ENCODE measurements at regions not wholly inside any gene's neighbourhood (a gene's known extent, or its start where the extent isn't known, plus 50 kb on each side); places are given as distances from the start of the nearest gene placed in this dataset.
A peak's percentile ranks its signal among the peaks of the same experiment; 100 is the strongest.

- no peak overlapping the region for H3K4me3 Mint-ChIP-seq
- no peaks in the 10 kb centered on the region for H3K27me3 ChIP-seq (ENCODE audit: insufficient read depth, low read length)
- no peaks in the 10 kb centered on the region for H3K4me1 Mint-ChIP-seq
- POLR2A ChIA-PET (ENCODE audit: partially characterized antibody): no interaction called here
- no peaks in the 10 kb centered on the region for H3K4me1 ChIP-seq (ENCODE audit: insufficient read depth, low read length)
- H3K4me3 ChIP-seq (ENCODE audit: low read length in 2 of 2): no peak overlapping the region
- no peaks in the 10 kb centered on the region for H3K36me3 Mint-ChIP-seq
- CTCF ChIA-PET (ENCODE audit: partially characterized antibody): no interaction called here
- no peaks in the 10 kb centered on the region for H3K9me3 Mint-ChIP-seq
- no peak overlapping the region for H3K27ac ChIP-seq (ENCODE audit: low read depth, low read length)
- no peak for DNase-seq
- peaks cover 0 to 5% of the 10 kb centered on the region in 2 donors for H3K27me3 Mint-ChIP-seq
- H3K36me3 ChIP-seq (ENCODE audit: insufficient read depth, low read length): no peaks in the 10 kb centered on the region
- H3K27ac Mint-ChIP-seq: no peak overlapping the region
- intact Hi-C loops (cut with micrococcal nuclease): no loop called here
- H3K9me3 ChIP-seq (ENCODE audit: control insufficient read depth in 1 of 2, low read length in 2 of 2): no peaks in the 10 kb centered on the region
Measured at GRCh38 chr12:131368668-131369071, 342.2 kb upstream of the SFSWAP start.

- POLR2A ChIA-PET (ENCODE audit: partially characterized antibody): no interaction called here
- DNase-seq: no peak
- CTCF ChIA-PET (ENCODE audit: partially characterized antibody): no interaction called here
- Histone ChIP-seq H3K36me3 (ENCODE audit: insufficient read depth, low read length) (no peaks in the 10 kb centered on the region), H3K4me1 (ENCODE audit: insufficient read depth, low read length) (no peaks in the 10 kb centered on the region), H3K4me3 (ENCODE audit: low read length in 2 of 2) (no peak overlapping the region), H3K27me3 (ENCODE audit: insufficient read depth, low read length) (no peaks in the 10 kb centered on the region), H3K27ac (ENCODE audit: low read depth, low read length) (no peak overlapping the region), H3K9me3 (ENCODE audit: control insufficient read depth in 1 of 2, low read length in 2 of 2) (no peaks in the 10 kb centered on the region)
- intact Hi-C loops (cut with micrococcal nuclease): no loop called here
- H3K27ac Mint-ChIP-seq: no peak overlapping the region
- no peaks in the 10 kb centered on the region for H3K9me3 Mint-ChIP-seq
- no peaks in the 10 kb centered on the region for H3K4me1 Mint-ChIP-seq
- no peaks in the 10 kb centered on the region for H3K36me3 Mint-ChIP-seq
- H3K4me3 Mint-ChIP-seq: no peak overlapping the region
- peaks cover 0 to 5% of the 10 kb centered on the region in 2 donors for H3K27me3 Mint-ChIP-seq
Measured at GRCh38 chr12:131369094-131369845, 341.6 kb upstream of the SFSWAP start.

GRCh38 chr12:131370321-131370720 is 340.6 kb upstream of the SFSWAP start:
- Histone ChIP-seq H3K27me3 (ENCODE audit: insufficient read depth, low read length) (no peaks in the 10 kb centered on the region), H3K27ac (ENCODE audit: low read depth, low read length) (no peak overlapping the region), H3K36me3 (ENCODE audit: insufficient read depth, low read length) (no peaks in the 10 kb centered on the region), H3K4me1 (ENCODE audit: insufficient read depth, low read length) (no peaks in the 10 kb centered on the region), H3K4me3 (ENCODE audit: low read length in 2 of 2) (no peak overlapping the region), H3K9me3 (ENCODE audit: control insufficient read depth in 1 of 2, low read length in 2 of 2) (no peaks in the 10 kb centered on the region)
- intact Hi-C loops (cut with micrococcal nuclease): no loop called here
- POLR2A ChIA-PET (ENCODE audit: partially characterized antibody): no interaction called here
- H3K27ac Mint-ChIP-seq: no peak overlapping the region
- H3K4me3 Mint-ChIP-seq: no peak overlapping the region
- H3K36me3 Mint-ChIP-seq: no peaks in the 10 kb centered on the region
- H3K4me1 Mint-ChIP-seq: no peaks in the 10 kb centered on the region
- no peak for DNase-seq
- peaks cover 0 to 2% of the 10 kb centered on the region in 2 donors for H3K27me3 Mint-ChIP-seq
- H3K9me3 Mint-ChIP-seq: no peaks in the 10 kb centered on the region
- CTCF ChIA-PET (ENCODE audit: partially characterized antibody): no interaction called here

GRCh38 chr12:131370791-131371347 is 340.0 kb upstream of the SFSWAP start:
- Mint-ChIP-seq H3K4me1 (no peaks in the 10 kb centered on the region), H3K27me3 (peaks cover 0 to 2% of the 10 kb centered on the region in 2 donors), H3K4me3 (no peak overlapping the region), H3K27ac (no peak overlapping the region), H3K36me3 (no peaks in the 10 kb centered on the region), H3K9me3 (no peaks in the 10 kb centered on the region)
- intact Hi-C loops (cut with micrococcal nuclease): no loop called here
- H3K27ac ChIP-seq (ENCODE audit: low read depth, low read length): no peak overlapping the region
- H3K9me3 ChIP-seq (ENCODE audit: control insufficient read depth in 1 of 2, low read length in 2 of 2): no peaks in the 10 kb centered on the region
- no peak for DNase-seq
- no peak overlapping the region for H3K4me3 ChIP-seq (ENCODE audit: low read length in 2 of 2)
- POLR2A ChIA-PET (ENCODE audit: partially characterized antibody): no interaction called here
- no peaks in the 10 kb centered on the region for H3K36me3 ChIP-seq (ENCODE audit: insufficient read depth, low read length)
- no peaks in the 10 kb centered on the region for H3K4me1 ChIP-seq (ENCODE audit: insufficient read depth, low read length)
- CTCF ChIA-PET (ENCODE audit: partially characterized antibody): no interaction called here
- H3K27me3 ChIP-seq (ENCODE audit: insufficient read depth, low read length): no peaks in the 10 kb centered on the region

GRCh38 chr12:131371401-131372170 is 339.3 kb upstream of the SFSWAP start:
- ChIA-PET POLR2A (ENCODE audit: partially characterized antibody) (no interaction called here), CTCF (ENCODE audit: partially characterized antibody) (no interaction called here)
- Histone ChIP-seq H3K27ac (ENCODE audit: low read depth, low read length) (no peak overlapping the region), H3K36me3 (ENCODE audit: insufficient read depth, low read length) (no peaks in the 10 kb centered on the region), H3K27me3 (ENCODE audit: insufficient read depth, low read length) (no peaks in the 10 kb centered on the region), H3K9me3 (ENCODE audit: control insufficient read depth in 1 of 2, low read length in 2 of 2) (no peaks in the 10 kb centered on the region), H3K4me1 (ENCODE audit: insufficient read depth, low read length) (no peaks in the 10 kb centered on the region), H3K4me3 (ENCODE audit: low read length in 2 of 2) (no peak overlapping the region)
- no peaks in the 10 kb centered on the region for H3K36me3 Mint-ChIP-seq
- H3K27me3 Mint-ChIP-seq: peaks cover 0 to 2% of the 10 kb centered on the region in 2 donors
- DNase-seq: no peak
- no peaks in the 10 kb centered on the region for H3K9me3 Mint-ChIP-seq
- no peak overlapping the region for H3K4me3 Mint-ChIP-seq
- H3K27ac Mint-ChIP-seq: no peak overlapping the region
- intact Hi-C loops (cut with micrococcal nuclease): no loop called here
- no peaks in the 10 kb centered on the region for H3K4me1 Mint-ChIP-seq

- Mint-ChIP-seq H3K4me3 (no peak overlapping the region), H3K27me3 (peaks cover 0 to 2% of the 10 kb centered on the region in 2 donors), H3K36me3 (no peaks in the 10 kb centered on the region), H3K4me1 (no peaks in the 10 kb centered on the region), H3K27ac (peak overlapping the region in 1 of 7 donors; percentile 68), H3K9me3 (no peaks in the 10 kb centered on the region)
- H3K4me1 ChIP-seq (ENCODE audit: insufficient read depth, low read length): no peaks in the 10 kb centered on the region
- no peaks in the 10 kb centered on the region for H3K9me3 ChIP-seq (ENCODE audit: control insufficient read depth in 1 of 2, low read length in 2 of 2)
- no peaks in the 10 kb centered on the region for H3K36me3 ChIP-seq (ENCODE audit: insufficient read depth, low read length)
- DNase-seq: no peak
- H3K4me3 ChIP-seq (ENCODE audit: low read length in 2 of 2): no peak overlapping the region
- CTCF ChIA-PET (ENCODE audit: partially characterized antibody): no interaction called here
- intact Hi-C loops (cut with micrococcal nuclease): no loop called here
- no peaks in the 10 kb centered on the region for H3K27me3 ChIP-seq (ENCODE audit: insufficient read depth, low read length)
- no peak overlapping the region for H3K27ac ChIP-seq (ENCODE audit: low read depth, low read length)
- POLR2A ChIA-PET (ENCODE audit: partially characterized antibody): no interaction called here
Measured at GRCh38 chr12:131372171-131372475, 338.8 kb upstream of the SFSWAP start.

- H3K9me3 ChIP-seq (ENCODE audit: control insufficient read depth in 1 of 2, low read length in 2 of 2): no peaks in the 10 kb centered on the region
- H3K36me3 Mint-ChIP-seq: no peaks in the 10 kb centered on the region
- peaks cover 0 to 2% of the 10 kb centered on the region in 2 donors for H3K27me3 Mint-ChIP-seq
- H3K9me3 Mint-ChIP-seq: no peaks in the 10 kb centered on the region
- no peaks in the 10 kb centered on the region for H3K36me3 ChIP-seq (ENCODE audit: insufficient read depth, low read length)
- H3K27ac ChIP-seq (ENCODE audit: low read depth, low read length): no peak overlapping the region
- H3K4me1 ChIP-seq (ENCODE audit: insufficient read depth, low read length): no peaks in the 10 kb centered on the region
- H3K4me1 Mint-ChIP-seq: no peaks in the 10 kb centered on the region
- no peak overlapping the region for H3K27ac Mint-ChIP-seq
- no peaks in the 10 kb centered on the region for H3K27me3 ChIP-seq (ENCODE audit: insufficient read depth, low read length)
- H3K4me3 Mint-ChIP-seq: no peak overlapping the region
- no peak overlapping the region for H3K4me3 ChIP-seq (ENCODE audit: low read length in 2 of 2)
- ChIA-PET POLR2A (ENCODE audit: partially characterized antibody) (no interaction called here), CTCF (ENCODE audit: partially characterized antibody) (no interaction called here)
- no peak for DNase-seq
- intact Hi-C loops (cut with micrococcal nuclease): no loop called here
Measured at GRCh38 chr12:131372706-131373195, 338.1 kb upstream of the SFSWAP start.

Measured in CD4-positive, alpha-beta memory T cell (primary cell).